ENCODE measurements at regions not wholly inside any gene's neighbourhood (a gene's known extent, or its start where the extent isn't known, plus 50 kb on each side); places are given as distances from the start of the nearest gene placed in this dataset.

GRCh38 chr6:117130125-117130524 is 135.2 kb upstream of the VGLL2 start:
- H3K36me3 ChIP-seq = no peaks in the 10 kb centered on the region
- intact Hi-C loops (cut with DNase I) = no loop called here
- WGBS, 4 donors = 70 to 85% (median 79%) methylated on average over 2 of the region's 2 CpGs

GRCh38 chr6:117136702-117137101 is 128.7 kb upstream of the VGLL2 start:
- ATAC-seq (peak in 2 of 4 donors; percentile 48 to 49), DNase-seq (peak in 2 of 5 donors; percentile 16 to 20)
- intact Hi-C loops (cut with DNase I) = no loop called here
- no peak for TF ChIP-seq CTCF (IDR thresholded peaks at IDR 0.05)
- no peak for TF ChIP-seq POLR2A (IDR thresholded peaks at IDR 0.05)
- Histone ChIP-seq H3K9me3 (no peaks in the 10 kb centered on the region), H3K36me3 (no peaks in the 10 kb centered on the region), H3K4me3 (no peak overlapping the region), H3K27ac (peak overlapping the region in 8 of 12 donors; percentile 11 to 90 (median 77)), H3K27me3 (no peaks in the 10 kb centered on the region), H3K4me1 (peaks cover 0 to 27% (median 8%) of the 10 kb centered on the region in 12 donors)
- WGBS, 4 donors = 64 to 89% (median 83%) methylated on average over 1 of the region's 1 CpG

More at GRCh38 chr6:117130125-117130524, 135.2 kb upstream of the VGLL2 start:
- TF ChIP-seq CTCF (IDR thresholded peaks at IDR 0.05) (no peak), POLR2A (IDR thresholded peaks at IDR 0.05) (no peak)
- H3K4me1 ChIP-seq = no peaks in the 10 kb centered on the region
- no peak overlapping the region for H3K27ac ChIP-seq
- H3K27me3 ChIP-seq = no peaks in the 10 kb centered on the region
- ATAC-seq = no peak
- DNase-seq = no peak
- H3K4me3 ChIP-seq = no peak overlapping the region
- peaks cover 0 to 6% (median 0%) of the 10 kb centered on the region in 12 donors for H3K9me3 ChIP-seq

GRCh38 chr6:117137711-117138110 is 127.6 kb upstream of the VGLL2 start:
- DNase-seq (peak in 2 of 5 donors; percentile 18 to 32), ATAC-seq (peak; percentile 54 to 88 (median 80))
- peaks cover 0 to 27% (median 11%) of the 10 kb centered on the region in 12 donors for H3K4me1 ChIP-seq
- no peaks in the 10 kb centered on the region for H3K27me3 ChIP-seq
- peak overlapping the region in 10 of 12 donors; percentile 40 to 90 (median 74) for H3K27ac ChIP-seq
- intact Hi-C loops (cut with DNase I) = no loop called here
- TF ChIP-seq CTCF (IDR thresholded peaks at IDR 0.05) (no peak), POLR2A (IDR thresholded peaks at IDR 0.05) (no peak)
- H3K4me3 ChIP-seq = no peak overlapping the region
- WGBS, 4 donors = 76 to 90% (median 81%) methylated on average over 4 of the region's 4 CpGs
- H3K9me3 ChIP-seq = no peaks in the 10 kb centered on the region
- H3K36me3 ChIP-seq = no peaks in the 10 kb centered on the region

- TF ChIP-seq CTCF (IDR thresholded peaks at IDR 0.05) (no peak), POLR2A (IDR thresholded peaks at IDR 0.05) (no peak)
- WGBS, 4 donors = 51 to 54% (median 52%) methylated on average over 2 of the region's 2 CpGs
- no peak overlapping the region for H3K4me3 ChIP-seq
- intact Hi-C loops (cut with DNase I) = no loop called here
- ATAC-seq (peak; percentile 11 to 65 (median 26)), DNase-seq (no peak)
- no peaks in the 10 kb centered on the region for H3K9me3 ChIP-seq
- H3K27me3 ChIP-seq = no peaks in the 10 kb centered on the region
- H3K36me3 ChIP-seq = no peaks in the 10 kb centered on the region
- H3K27ac ChIP-seq = peak overlapping the region; percentile 21 to 90 (median 70)
- H3K4me1 ChIP-seq = peaks cover 0 to 34% (median 11%) of the 10 kb centered on the region in 12 donors
These were observed 126.9 kb upstream of the VGLL2 start for GRCh38 chr6:117138425-117138824.

Measured in heart left ventricle (tissue), 16 donors.